CD4-positive, alpha-beta T cell (primary cell): ENCODE measurements at regions not wholly inside any gene's neighbourhood (a gene's known extent, or its start where the extent isn't known, plus 50 kb on each side); places are given as distances from the start of the nearest gene placed in this dataset.
A peak's percentile ranks its signal among the peaks of the same experiment; 100 is the strongest.

Experiments
- ATAC-seq: fragments of 200-7000 bp; cut with Tn5 transposase; one replicate; pipeline ENCODE4 v1.10.0; 2022; ENCODE audit warnings: mild to moderate bottlenecking; ENCODE audit not compliant: poor library complexity
- CTCF ChIA-PET: fragments of 350-600 bp; sonication (Branson Sonifier 250); formaldehyde crosslinking; loops from one replicate; lab custom pipeline; 2021; ENCODE audit warnings: antibody characterized with exemption, inconsistent platforms; lab: Charles Lee
- POLR2A ChIA-PET: fragments of 350-600 bp; sonication (Branson Sonifier 250); formaldehyde crosslinking; loops from one replicate; lab custom pipeline; 2021; ENCODE audit warnings: antibody characterized with exemption, inconsistent platforms; lab: Charles Lee
- DNase-seq, 14 experiments: peaks; one replicate each; pipeline ENCODE4 v3.0.0-alpha.2; 2013 to 2020; ENCODE audit warnings: mixed read lengths in 2 of 14
- H3K27ac ChIP-seq, 2 donors: one replicate each; pipeline versions ENCODE4 v1.5.1 to v1.7.0; 2013; ENCODE audit warnings: low read length in 2 of 2, low read depth in 1 of 2, mild to moderate bottlenecking in 1 of 2
- H3K27me3 ChIP-seq, 2 experiments: 1 replicate in 1 of 2; 2 replicates in 1 of 2; pipeline versions ENCODE4 v1.6.1 to v1.7.0; 2013; ENCODE audit warnings: low read length in 2 of 2, control low read depth in 1 of 2, mild to moderate bottlenecking in 1 of 2, moderate library complexity in 1 of 2; ENCODE audit not compliant: insufficient read depth in 2 of 2, control insufficient read depth in 1 of 2
- H3K36me3 ChIP-seq: one replicate; pipeline ENCODE4 v1.6.1; 2013; ENCODE audit warnings: low read length, control low read depth; ENCODE audit not compliant: insufficient read depth
- H3K4me1 ChIP-seq: one replicate; pipeline ENCODE4 v1.6.1; 2013; ENCODE audit warnings: low read length, control low read depth; ENCODE audit not compliant: insufficient read depth
- H3K4me3 ChIP-seq: one replicate; pipeline ENCODE4 v1.5.1; 2013; ENCODE audit warnings: mild to moderate bottlenecking, low read length, moderate library complexity
- H3K9me3 ChIP-seq, 2 experiments: 1 replicate in 1 of 2; 2 replicates in 1 of 2; pipeline versions ENCODE4 v1.6.1 to v1.7.0; 2013; ENCODE audit warnings: low read length in 2 of 2, mild to moderate bottlenecking in 2 of 2, control low read depth in 1 of 2, moderate library complexity in 1 of 2; ENCODE audit not compliant: control insufficient read depth in 1 of 2, insufficient read depth in 1 of 2
- H3K27ac Mint-ChIP-seq: one replicate; pipeline ENCODE4 v1.8.0; 2020; ENCODE audit warnings: mixed read lengths
- H3K27me3 Mint-ChIP-seq: one replicate; pipeline ENCODE4 v1.8.0; 2021; ENCODE audit warnings: mixed read lengths
- H3K36me3 Mint-ChIP-seq: one replicate; pipeline ENCODE4 v1.8.0; 2021; ENCODE audit warnings: low read depth, mixed read lengths
- H3K4me1 Mint-ChIP-seq: one replicate; pipeline ENCODE4 v1.8.0; 2021; ENCODE audit warnings: low read depth, mixed read lengths
- H3K4me3 Mint-ChIP-seq: one replicate; pipeline ENCODE4 v1.8.0; 2020; ENCODE audit warnings: mild to moderate bottlenecking, mixed read lengths
- H3K9me3 Mint-ChIP-seq: one replicate; pipeline ENCODE4 v1.8.0; 2020; ENCODE audit warnings: mixed read lengths
- intact Hi-C, 2 experiments: fragments of 100-400 bp; cut with DNase I in 1 of 2; cut with micrococcal nuclease in 1 of 2; formaldehyde crosslinking; loops; one replicate each; pipeline versions ENCODE4 v1.15.1 to v1.9.0; 2023 to 2025; cut with DNase I, micrococcal nuclease
- TF ChIP-seq, protein P1 (sequence below): fragments of 200-600 bp; IDR thresholded peaks from one replicate; pipeline ENCODE4 v1.8.0; 2022; ENCODE audit warnings: antibody characterized with exemption, mild to moderate bottlenecking

DNA sequence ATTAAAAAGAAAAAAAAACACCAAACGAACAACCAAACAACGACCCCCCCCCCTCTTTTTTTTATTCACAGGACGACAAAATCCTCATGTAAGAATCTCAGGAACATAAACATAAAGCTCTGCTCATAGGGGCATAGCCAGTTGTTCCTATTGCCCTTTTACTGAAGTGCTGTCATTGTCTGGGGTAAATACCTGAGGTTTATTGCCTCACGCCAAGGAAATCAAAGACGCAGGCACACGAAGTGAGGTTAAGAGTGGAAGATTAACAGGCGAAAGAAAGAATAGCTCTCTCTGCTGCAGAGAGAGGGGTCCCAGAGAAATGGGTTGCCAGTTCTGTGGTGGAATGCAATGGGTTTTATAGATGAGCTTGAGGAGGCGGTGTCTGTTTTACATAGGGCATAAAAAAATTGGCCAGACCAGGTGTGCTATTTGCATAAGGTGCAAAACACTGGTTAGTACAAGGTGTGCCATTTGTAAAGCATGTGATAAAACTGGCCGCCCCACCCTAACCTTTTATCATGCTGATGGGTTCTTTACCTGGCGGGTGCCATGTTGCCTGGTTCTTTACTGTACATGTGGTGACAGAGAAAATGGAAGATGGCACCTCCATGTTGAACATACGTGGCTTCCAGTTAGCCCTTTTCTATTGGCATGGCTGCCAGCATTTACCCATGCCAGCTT, 257.6 kb upstream of the ZPLD1 start:
- Mint-ChIP-seq H3K27me3 (no peaks in the 10 kb centered on the region), H3K27ac (no peak overlapping the region), H3K36me3 (no peaks in the 10 kb centered on the region), H3K4me3 (no peak overlapping the region), H3K9me3 (no peaks in the 10 kb centered on the region), H3K4me1 (no peaks in the 10 kb centered on the region)
- ChIA-PET CTCF (interaction anchor here (0.6 to 1.0 kb wide), 2 partner anchors 48 to 501 kb away, joined by 3 read pairs; no protein-coding TSS in a partner anchor), POLR2A (interaction anchor here (1.1 kb wide), 1 partner anchor 52 kb away, joined by 3 read pairs; no protein-coding TSS in a partner anchor)
- no peak for DNase-seq
- Histone ChIP-seq H3K27ac (no peak overlapping the region), H3K27me3 (no peaks in the 10 kb centered on the region), H3K4me1 (peaks cover 3% of the 10 kb centered on the region), H3K36me3 (no peaks in the 10 kb centered on the region), H3K4me3 (no peak overlapping the region), H3K9me3 (no peaks in the 10 kb centered on the region)
- TF ChIP-seq, protein P1, sequence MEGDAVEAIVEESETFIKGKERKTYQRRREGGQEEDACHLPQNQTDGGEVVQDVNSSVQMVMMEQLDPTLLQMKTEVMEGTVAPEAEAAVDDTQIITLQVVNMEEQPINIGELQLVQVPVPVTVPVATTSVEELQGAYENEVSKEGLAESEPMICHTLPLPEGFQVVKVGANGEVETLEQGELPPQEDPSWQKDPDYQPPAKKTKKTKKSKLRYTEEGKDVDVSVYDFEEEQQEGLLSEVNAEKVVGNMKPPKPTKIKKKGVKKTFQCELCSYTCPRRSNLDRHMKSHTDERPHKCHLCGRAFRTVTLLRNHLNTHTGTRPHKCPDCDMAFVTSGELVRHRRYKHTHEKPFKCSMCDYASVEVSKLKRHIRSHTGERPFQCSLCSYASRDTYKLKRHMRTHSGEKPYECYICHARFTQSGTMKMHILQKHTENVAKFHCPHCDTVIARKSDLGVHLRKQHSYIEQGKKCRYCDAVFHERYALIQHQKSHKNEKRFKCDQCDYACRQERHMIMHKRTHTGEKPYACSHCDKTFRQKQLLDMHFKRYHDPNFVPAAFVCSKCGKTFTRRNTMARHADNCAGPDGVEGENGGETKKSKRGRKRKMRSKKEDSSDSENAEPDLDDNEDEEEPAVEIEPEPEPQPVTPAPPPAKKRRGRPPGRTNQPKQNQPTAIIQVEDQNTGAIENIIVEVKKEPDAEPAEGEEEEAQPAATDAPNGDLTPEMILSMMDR, result no peak
- no peak for ATAC-seq
- intact Hi-C loops, result loop anchor here in 1 of 2 experiments (10.0 kb wide), 1 partner anchor 62 kb away; no protein-coding TSS in a partner anchor

DNA sequence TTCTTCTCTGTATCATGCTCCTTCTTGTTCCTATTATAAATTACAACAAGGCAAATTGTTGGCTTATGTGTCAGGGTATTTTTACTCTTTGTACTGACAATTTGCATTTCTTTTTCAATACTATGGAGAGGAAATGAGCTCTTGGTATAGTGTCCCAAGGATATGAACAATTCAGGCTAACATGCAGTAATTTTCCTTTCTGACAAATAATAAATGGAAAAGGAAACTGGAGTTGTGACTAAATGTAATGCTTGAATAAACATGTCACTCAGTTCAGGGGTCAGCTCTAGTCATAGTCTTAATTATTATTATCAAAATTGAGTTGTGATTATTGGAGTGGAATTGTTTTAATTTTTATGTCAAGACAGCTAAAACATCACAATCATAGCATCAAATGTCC, 256.0 kb upstream of the ZPLD1 start:
- TF ChIP-seq, protein P1, result no peak
- ATAC-seq, result no peak
- peaks cover 3% of the 10 kb centered on the region for H3K4me1 ChIP-seq
- CTCF ChIA-PET, result no interaction called here
- POLR2A ChIA-PET, result interaction anchor here (0.8 kb wide), 1 partner anchor 329 kb away, joined by 3 read pairs; the partner anchor contains the start of gene NFKBIZ
- no peaks in the 10 kb centered on the region for H3K27me3 ChIP-seq
- no peaks in the 10 kb centered on the region for H3K4me1 Mint-ChIP-seq
- no peaks in the 10 kb centered on the region for H3K9me3 Mint-ChIP-seq
- H3K27ac Mint-ChIP-seq, result no peak overlapping the region
- H3K4me3 ChIP-seq, result no peak overlapping the region
- no peaks in the 10 kb centered on the region for H3K9me3 ChIP-seq
- no peak overlapping the region for H3K27ac ChIP-seq
- DNase-seq, result no peak
- intact Hi-C loops, result loop anchor here in 1 of 2 experiments (10.0 kb wide), 1 partner anchor 64 kb away; no protein-coding TSS in a partner anchor
- H3K36me3 ChIP-seq, result no peaks in the 10 kb centered on the region
- H3K36me3 Mint-ChIP-seq, result no peaks in the 10 kb centered on the region
- H3K27me3 Mint-ChIP-seq, result no peaks in the 10 kb centered on the region
- H3K4me3 Mint-ChIP-seq, result no peak overlapping the region

DNA sequence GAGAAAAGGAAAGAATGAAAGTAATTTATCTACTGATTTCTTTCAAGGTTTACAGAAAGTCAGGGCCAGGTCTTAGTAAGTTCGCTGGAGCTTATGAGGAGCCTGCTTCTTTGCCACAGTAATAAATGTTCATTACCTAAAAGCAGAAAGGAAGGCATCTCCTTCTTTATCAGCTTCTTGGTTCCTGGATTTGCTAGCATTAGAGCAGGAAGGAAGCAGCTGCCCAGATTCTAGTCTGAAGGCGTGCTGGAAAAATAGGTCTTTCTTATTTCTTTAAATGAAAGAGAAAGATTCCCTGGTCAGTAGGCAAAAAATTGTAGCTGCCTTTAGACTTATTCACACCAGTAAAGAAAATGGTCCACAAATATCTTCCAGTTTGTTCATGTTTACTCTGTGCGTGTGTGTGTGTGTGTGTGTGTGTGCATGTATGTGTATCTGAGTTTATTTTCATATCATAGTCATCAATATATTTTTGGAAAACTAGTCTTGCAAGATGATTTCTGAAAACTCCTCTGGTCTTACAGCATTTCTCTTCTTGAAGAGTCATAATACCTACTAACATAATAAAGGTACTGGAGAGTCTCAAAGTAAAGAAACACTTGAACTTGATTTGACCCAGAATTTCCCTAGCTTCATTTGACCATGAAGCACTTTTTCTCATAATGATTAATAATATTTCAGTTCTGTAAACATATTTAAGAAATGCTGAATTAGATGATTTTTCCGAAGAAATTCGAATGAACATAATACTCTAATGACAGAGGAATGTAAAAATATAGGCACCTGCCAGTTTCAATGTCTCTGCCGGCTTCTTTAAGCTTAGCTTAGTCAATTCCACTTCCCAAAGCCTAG, 255.3 kb upstream of the ZPLD1 start:
- Mint-ChIP-seq H3K4me1 (no peaks in the 10 kb centered on the region), H3K27me3 (no peaks in the 10 kb centered on the region), H3K9me3 (no peaks in the 10 kb centered on the region), H3K4me3 (peak overlapping the region; percentile 40), H3K27ac (no peak overlapping the region), H3K36me3 (no peaks in the 10 kb centered on the region)
- peak; percentile 26 for ATAC-seq
- ChIA-PET CTCF (no interaction called here), POLR2A (interaction anchor here (0.7 to 1.7 kb wide), 4 partner anchors 20 to 455 kb away, joined by 3 to 13 read pairs (median 3); partner anchors contain the start of genes CEP97 and NFKBIZ)
- Histone ChIP-seq H3K36me3 (no peaks in the 10 kb centered on the region), H3K27me3 (no peaks in the 10 kb centered on the region), H3K27ac (no peak overlapping the region), H3K4me3 (peak overlapping the region; percentile 6), H3K4me1 (peaks cover 3% of the 10 kb centered on the region), H3K9me3 (no peaks in the 10 kb centered on the region)
- TF ChIP-seq, protein P1, result no peak
- intact Hi-C loops, result loop anchor here in 1 of 2 experiments (10.0 kb wide), 1 partner anchor 65 kb away; no protein-coding TSS in a partner anchor
- DNase-seq, result no peak
